Smooth muscle cell (in vitro differentiated cells): ENCODE measurements at regions not wholly inside any gene's neighbourhood (a gene's known extent, or its start where the extent isn't known, plus 50 kb on each side); places are given as distances from the start of the nearest gene placed in this dataset.
"Not testable (repeated sequence)": the region's sequence is repeated elsewhere in the genome, so short reads cannot be mapped to it uniquely, and the experiment has no call there.

ENCODE experiments used
- DNase-seq: peaks from one replicate; lab custom pipeline; 2025; ENCODE audit not compliant: unreplicated experiment; lab: John Stamatoyannopoulos, UW
- H2AFZ ChIP-seq: fragments of 200-600 bp; sonication (generic); 2 replicates; pipeline ENCODE4 v1.6.0; 2016; ENCODE audit warnings: antibody characterized with exemption, low read depth, mild to moderate bottlenecking
- H3F3A ChIP-seq: fragments of 200-600 bp; sonication (generic); 2 replicates; pipeline ENCODE4 v1.6.0; 2017; ENCODE audit warnings: antibody characterized with exemption, low read depth
- H3K27ac ChIP-seq: fragments of 200-600 bp; sonication (generic); 2 replicates; pipeline ENCODE4 v1.5.1; 2016; ENCODE audit warnings: low read depth, mild to moderate bottlenecking
- H3K27me3 ChIP-seq: fragments of 200-600 bp; sonication (generic); 2 replicates; pipeline ENCODE4 v1.6.1; 2016; ENCODE audit warnings: low read depth, mild to moderate bottlenecking
- H3K36me3 ChIP-seq: fragments of 200-600 bp; sonication (generic); 2 replicates; pipeline ENCODE4 v1.5.1; 2016; ENCODE audit warnings: low read depth
- H3K4me1 ChIP-seq: fragments of 200-600 bp; sonication (generic); 2 replicates; pipeline ENCODE4 v1.5.1; 2016; ENCODE audit warnings: low read depth
- H3K4me2 ChIP-seq: fragments of 200-600 bp; sonication (generic); 2 replicates; pipeline ENCODE4 v1.6.0; 2016; ENCODE audit warnings: mild to moderate bottlenecking
- H3K4me3 ChIP-seq: fragments of 200-600 bp; sonication (generic); 2 replicates; pipeline ENCODE4 v1.5.1; 2016; ENCODE audit warnings: mild to moderate bottlenecking
- H3K79me2 ChIP-seq: fragments of 200-600 bp; sonication (generic); 2 replicates; pipeline ENCODE4 v1.6.0; 2016; ENCODE audit warnings: low read depth, mild to moderate bottlenecking
- H3K9ac ChIP-seq: fragments of 200-600 bp; sonication (generic); 2 replicates; pipeline ENCODE4 v1.6.0; 2016; ENCODE audit warnings: low read depth
- H3K9me3 ChIP-seq: fragments of 200-600 bp; sonication (generic); replicated peaks from 2 replicates; pipeline ENCODE4 v1.5.1; 2016; ENCODE audit warnings: low read depth
- H4K20me1 ChIP-seq: fragments of 200-600 bp; sonication (generic); 2 replicates; pipeline ENCODE4 v1.6.0; 2016; ENCODE audit warnings: low read depth
- CTCF ChIP-seq: fragments of 200-600 bp; sonication (generic); IDR thresholded peaks from 2 replicates; pipeline ENCODE4 v1.5.1; 2017; ENCODE audit warnings: borderline replicate concordance, mild to moderate bottlenecking, antibody characterized with exemption; ENCODE audit not compliant: insufficient read depth, poor library complexity, severe bottlenecking
- WGBS: methylation state at CpG from one replicate; pipeline ENCODE4 v1.1.7; 2016; ENCODE audit warnings: low lambda C conversion rate; 5-methylcytosine and 5-hydroxymethylcytosine counted together

GRCh38 chr11:35046681-35047080 lies 92.3 kb upstream of the CD44 start:
- WGBS, result 85% methylated on average over 1 of the region's 1 CpG
- H3K27me3 ChIP-seq, result no peaks in the 10 kb centered on the region

GRCh38 chr11:35047179-35047578 lies 91.8 kb upstream of the CD44 start:
- Histone ChIP-seq H3F3A (no peaks in the 10 kb centered on the region), H3K4me1 (no peaks in the 10 kb centered on the region), H3K27me3 (no peaks in the 10 kb centered on the region), H3K9ac (no peak overlapping the region), H3K36me3 (no peaks in the 10 kb centered on the region), H3K27ac (no peak overlapping the region), H3K4me3 (no peak overlapping the region), H3K79me2 (no peaks in the 10 kb centered on the region), H3K9me3 (no peaks in the 10 kb centered on the region), H4K20me1 (no peaks in the 10 kb centered on the region), H3K4me2 (no peak overlapping the region), H2AFZ (no peak overlapping the region)
- WGBS, result 91% methylated on average over 1 of the region's 1 CpG
- TF ChIP-seq CTCF, result no peak
- no peak for DNase-seq

More at GRCh38 chr11:35046681-35047080, 92.3 kb upstream of the CD44 start:
- H3F3A ChIP-seq, result no peaks in the 10 kb centered on the region
- H3K4me3 ChIP-seq, result no peak overlapping the region
- H3K27ac ChIP-seq, result no peak overlapping the region
- H3K4me2 ChIP-seq, result no peak overlapping the region
- no peaks in the 10 kb centered on the region for H3K4me1 ChIP-seq
- no peak overlapping the region for H3K9ac ChIP-seq
- H2AFZ ChIP-seq, result no peak overlapping the region
- TF ChIP-seq CTCF, result no peak
- DNase-seq, result no peak
- H3K36me3 ChIP-seq, result no peaks in the 10 kb centered on the region
- H3K79me2 ChIP-seq, result no peaks in the 10 kb centered on the region
- no peaks in the 10 kb centered on the region for H3K9me3 ChIP-seq
- H4K20me1 ChIP-seq, result no peaks in the 10 kb centered on the region

- no peak overlapping the region for H2AFZ ChIP-seq
- TF ChIP-seq CTCF, result no peak
- H3K4me1 ChIP-seq, result no peaks in the 10 kb centered on the region
- no peaks in the 10 kb centered on the region for H3K36me3 ChIP-seq
- DNase-seq, result no peak
- no peak overlapping the region for H3K4me2 ChIP-seq
- H3K27me3 ChIP-seq, result no peaks in the 10 kb centered on the region
- WGBS, result 87% methylated on average over 2 of the region's 2 CpGs
- no peaks in the 10 kb centered on the region for H4K20me1 ChIP-seq
- no peak overlapping the region for H3K9ac ChIP-seq
- H3K79me2 ChIP-seq, result no peaks in the 10 kb centered on the region
- no peaks in the 10 kb centered on the region for H3K9me3 ChIP-seq
- H3K4me3 ChIP-seq, result no peak overlapping the region
- H3K27ac ChIP-seq, result no peak overlapping the region
- no peaks in the 10 kb centered on the region for H3F3A ChIP-seq
These were observed 91.2 kb upstream of the CD44 start for GRCh38 chr11:35047769-35048168.

- not testable (repeated sequence) for H3F3A ChIP-seq, H3K27ac ChIP-seq, H3K9ac ChIP-seq, H2AFZ ChIP-seq, H3K9me3 ChIP-seq, H3K36me3 ChIP-seq, H3K4me2 ChIP-seq, H3K79me2 ChIP-seq, H3K4me3 ChIP-seq, H3K27me3 ChIP-seq, DNase-seq, H4K20me1 ChIP-seq, H3K4me1 ChIP-seq
- WGBS, result 14% methylated on average over 3 of the region's 3 CpGs
These were observed 90.6 kb upstream of the CD44 start for GRCh38 chr11:35048346-35048745.
